ENCODE measurements at regions not wholly inside any gene's neighbourhood (a gene's known extent, or its start where the extent isn't known, plus 50 kb on each side); places are given as distances from the start of the nearest gene placed in this dataset.
A peak's percentile ranks its signal among the peaks of the same experiment; 100 is the strongest.

GRCh38 chr13:74398599-74398998 is 264.4 kb upstream of the KLF12 start:
- Histone ChIP-seq H3K9me3 (ENCODE audit: low read length) (no peaks in the 10 kb centered on the region), H4K20me1 (ENCODE audit: insufficient read depth, low read length) (no peaks in the 10 kb centered on the region), H3K36me3 (replicated peaks in 1 of 2; ENCODE audit: control insufficient read depth in 1 of 2, insufficient read depth in 2 of 2, low read length in 2 of 2) (no peaks in the 10 kb centered on the region), H3K79me2 (ENCODE audit: insufficient read depth, low read length) (no peaks in the 10 kb centered on the region), H3K4me2 (ENCODE audit: low read depth, low read length) (no peak overlapping the region), H3K4me3 (replicated peaks in 1 of 3; ENCODE audit: insufficient read depth in 1 of 3, low read depth in 2 of 3, low read length in 3 of 3) (no peak overlapping the region), H3K9ac (ENCODE audit: insufficient read depth, low read depth, low read length) (no peak overlapping the region), H3K27me3 (ENCODE audit: control insufficient read depth in 1 of 2, insufficient read depth in 2 of 2, low read length in 2 of 2) (no peaks in the 10 kb centered on the region), H3K4me1 (ENCODE audit: insufficient read depth, low read length) (no peaks in the 10 kb centered on the region), H3K27ac (ENCODE audit: extremely low read length, insufficient read depth, low read length) (no peak overlapping the region), H2AFZ (ENCODE audit: low read length) (no peak overlapping the region)
- no peak for TF ChIP-seq MXI1 (IDR thresholded peaks at IDR 0.05; ENCODE audit: borderline replicate concordance, low read depth, low read length)
- TF ChIP-seq AHDC1 (CRISPR knock-in tag; IDR thresholded peaks at IDR 0.05; ENCODE audit: borderline replicate concordance) = no peak
- no peak for TF ChIP-seq ZNF431 (CRISPR knock-in tag; IDR thresholded peaks at IDR 0.05; ENCODE audit: borderline replicate concordance, low read depth)
- TF ChIP-seq CEBPG (CRISPR knock-in tag; IDR thresholded peaks at IDR 0.05) = 0 out of 2 replicates have a peak, but pooled peaks have one; percentile 11
- TF ChIP-seq ZIK1 (CRISPR knock-in tag; IDR thresholded peaks at IDR 0.05; ENCODE audit: borderline replicate concordance, low read depth) = no peak
- no peak for TF ChIP-seq NR2F1 (CRISPR knock-in tag; IDR thresholded peaks at IDR 0.05)
- no peak for TF ChIP-seq ZNF724P (CRISPR knock-in tag; IDR thresholded peaks at IDR 0.05; ENCODE audit: borderline replicate concordance)
- TF ChIP-seq CBX5 (CRISPR knock-in tag; IDR thresholded peaks at IDR 0.05; ENCODE audit: borderline replicate concordance) = no peak
- TF ChIP-seq ZNF543 (CRISPR knock-in tag; IDR thresholded peaks at IDR 0.05) = no peak
- TF ChIP-seq CEBPB (IDR thresholded peaks at IDR 0.05; ENCODE audit: borderline replicate concordance, low read depth, low read length) = peak; percentile 68; the same call in 1 of the 2 replicates
- TF ChIP-seq SOX13 (IDR thresholded peaks at IDR 0.05) = no peak
- TF ChIP-seq SOX13 (CRISPR knock-in tag; conservative IDR thresholded peaks at IDR 0.05 in 1 of 2, IDR thresholded peaks at IDR 0.05 in 1 of 2) = no peak
- no peak for TF ChIP-seq ZFP41 (CRISPR knock-in tag; IDR thresholded peaks at IDR 0.05; ENCODE audit: borderline replicate concordance)
- no peak for TF ChIP-seq ZNF317 (CRISPR knock-in tag; IDR thresholded peaks at IDR 0.05)
- no peak for TF ChIP-seq KDM4B (CRISPR knock-in tag; IDR thresholded peaks at IDR 0.05)
- no peak for TF ChIP-seq ZNF792 (CRISPR knock-in tag; IDR thresholded peaks at IDR 0.05)
- no peak for TF ChIP-seq GTF3A (CRISPR knock-in tag; conservative IDR thresholded peaks at IDR 0.05)
- no peak for TF ChIP-seq ZNF562 (CRISPR knock-in tag; IDR thresholded peaks at IDR 0.05; ENCODE audit: borderline replicate concordance)
- FAIRE-seq = no peak
- CTCF ChIA-PET (ENCODE audit: low intra/inter-chr PET ratio, low total read pairs) = no interaction called here
- no peak for ATAC-seq
- in situ Hi-C loops (cut with HindIII; ENCODE audit: extremely low pct_ligation_motif_present, low pct_unique_long_range_greater_than_20kb) = no loop called here
- BruUV-seq (replicated peaks) = no TSS peak
- intact Hi-C loops (cut with micrococcal nuclease; ENCODE audit: unreplicated experiment) = no loop called here
- POLR2A ChIA-PET = no interaction called here
- DNase-seq (ENCODE audit: low spot score) = no peak
- WGBS (ENCODE audit: low lambda C conversion rate) = 42% methylated on average over 4 of the region's 4 CpGs
